ENCODE measurements at regions not wholly inside any gene's neighbourhood (a gene's known extent, or its start where the extent isn't known, plus 50 kb on each side); places are given as distances from the start of the nearest gene placed in this dataset.

- TF ChIP-seq SIN3A (conservative IDR thresholded peaks at IDR 0.05 in 1 of 2, IDR thresholded peaks at IDR 0.05 in 1 of 2; ENCODE audit: low read depth in 1 of 2, low read length in 2 of 2) (no peak), POLR2AphosphoS5 (IDR thresholded peaks at IDR 0.05; ENCODE audit: low read depth, low read length) (no peak), CTCF (IDR thresholded peaks at IDR 0.05; ENCODE audit: control extremely low read depth in 1 of 3, insufficient read depth in 1 of 3, low read depth in 1 of 3, low read length in 3 of 3) (no peak), FOSL1 (IDR thresholded peaks at IDR 0.05; ENCODE audit: insufficient read depth, low read depth, low read length) (no peak), MAFK (IDR thresholded peaks at IDR 0.05; ENCODE audit: low read depth, low read length) (no peak), EZH2 (IDR thresholded peaks at IDR 0.05; ENCODE audit: low read depth, low read length, severe bottlenecking) (no peak), YY1 (IDR thresholded peaks at IDR 0.05; ENCODE audit: low read depth, low read length) (no peak), BACH1 (IDR thresholded peaks at IDR 0.05; ENCODE audit: low read length) (no peak), BCL11A (IDR thresholded peaks at IDR 0.05; ENCODE audit: low read depth in 2 of 2, low read length in 2 of 2) (no peak), RXRA (IDR thresholded peaks at IDR 0.05; ENCODE audit: insufficient read depth, low read depth, low read length) (no peak), GTF2F1 (IDR thresholded peaks at IDR 0.05; ENCODE audit: borderline replicate concordance, low read depth, low read length) (no peak)
Measured at GRCh38 chr5:17788351-17788750, 154.1 kb downstream of the TAF11L14 start.

Data from H1 (cell line).